ENCODE measurements at regions not wholly inside any gene's neighbourhood (a gene's known extent, or its start where the extent isn't known, plus 50 kb on each side); places are given as distances from the start of the nearest gene placed in this dataset.

GRCh38 chr5:82806513-82806912 is 270.7 kb downstream of the TMEM167A start:
- no peak for DNase-seq (ENCODE audit: low spot score)

- no peak for DNase-seq (ENCODE audit: low spot score)
These were observed 273.0 kb downstream of the TMEM167A start for GRCh38 chr5:82804155-82804690.

DNA sequence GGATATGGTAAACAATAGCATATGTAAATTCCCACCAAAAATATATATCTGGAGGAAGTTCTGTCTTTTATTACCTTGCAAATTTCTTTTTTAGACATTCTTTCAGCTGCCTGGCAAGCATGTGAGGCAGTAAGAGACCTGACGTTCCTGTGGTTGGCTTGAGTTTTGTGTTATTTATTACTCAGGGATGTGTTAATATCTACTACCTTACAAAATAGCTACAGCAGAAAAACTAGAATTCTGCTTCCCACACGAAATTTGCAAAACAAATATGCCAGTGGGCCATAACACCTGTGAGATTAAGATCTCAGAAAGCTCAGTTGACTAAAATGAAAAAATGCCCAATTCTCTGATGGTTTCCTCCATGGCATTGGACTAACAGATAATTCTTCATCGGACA is 274.2 kb downstream of the TMEM167A start:
- no peak for DNase-seq (ENCODE audit: low spot score)

DNA sequence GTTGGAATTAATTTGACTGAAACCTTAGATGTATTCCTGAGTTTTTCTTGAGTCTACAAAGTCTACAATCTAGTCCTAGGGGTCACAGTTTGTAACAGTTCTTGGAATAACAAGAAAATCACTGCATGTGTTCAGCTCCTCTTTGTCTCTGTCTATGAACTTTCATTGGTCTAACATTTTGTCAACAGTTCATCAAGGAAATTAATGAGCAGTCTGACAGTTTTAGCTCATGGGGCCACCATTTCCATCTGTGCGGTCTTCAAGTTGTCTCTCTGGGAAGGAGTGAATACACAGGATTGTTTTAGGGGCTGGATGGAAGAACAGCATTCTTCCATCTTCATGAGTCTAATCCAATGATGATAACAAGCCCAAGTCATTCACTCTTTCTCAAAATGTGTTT is 276.4 kb downstream of the TMEM167A start:
- no peak for DNase-seq (ENCODE audit: low spot score)

GRCh38 chr5:82799361-82800077 is 277.7 kb downstream of the TMEM167A start:
- DNase-seq (ENCODE audit: low spot score): no peak

GRCh38 chr5:82798676-82799075 is 278.5 kb downstream of the TMEM167A start:
- no peak for DNase-seq (ENCODE audit: low spot score)

GRCh38 chr5:82796643-82797416 is 280.4 kb downstream of the TMEM167A start:
- DNase-seq (ENCODE audit: low spot score): no peak

- no peak for DNase-seq (ENCODE audit: low spot score)
These were observed 282.3 kb downstream of the TMEM167A start for GRCh38 chr5:82794876-82795275.

- no peak for DNase-seq (ENCODE audit: low spot score)
These were observed 283.3 kb downstream of the TMEM167A start for GRCh38 chr5:82793808-82794419.

- no peak for DNase-seq (ENCODE audit: low spot score)
These were observed 285.1 kb downstream of the TMEM167A start for GRCh38 chr5:82792096-82792495.

DNA sequence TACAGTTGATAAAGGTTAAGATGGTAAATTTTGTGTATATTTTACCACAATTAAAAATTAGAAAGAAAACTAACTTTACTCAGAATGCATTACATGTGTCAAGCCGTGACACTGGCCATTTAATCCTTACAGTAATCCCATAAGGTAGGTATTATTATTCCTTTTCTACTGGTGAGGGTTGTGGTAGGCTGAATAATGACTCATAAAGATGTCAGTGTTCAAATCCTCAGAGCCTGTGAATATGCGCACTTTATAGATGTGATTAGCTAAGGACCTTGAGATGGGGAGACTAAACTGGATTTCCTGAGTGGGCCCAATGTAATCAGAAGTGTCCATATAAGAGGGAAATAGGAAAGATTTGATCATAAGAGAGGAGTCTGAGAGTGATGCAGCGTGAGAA is 288.1 kb downstream of the TMEM167A start:
- DNase-seq (ENCODE audit: low spot score): no peak

- DNase-seq (ENCODE audit: low spot score): no peak
These were observed 290.4 kb downstream of the TMEM167A start for GRCh38 chr5:82786748-82787147.

DNA sequence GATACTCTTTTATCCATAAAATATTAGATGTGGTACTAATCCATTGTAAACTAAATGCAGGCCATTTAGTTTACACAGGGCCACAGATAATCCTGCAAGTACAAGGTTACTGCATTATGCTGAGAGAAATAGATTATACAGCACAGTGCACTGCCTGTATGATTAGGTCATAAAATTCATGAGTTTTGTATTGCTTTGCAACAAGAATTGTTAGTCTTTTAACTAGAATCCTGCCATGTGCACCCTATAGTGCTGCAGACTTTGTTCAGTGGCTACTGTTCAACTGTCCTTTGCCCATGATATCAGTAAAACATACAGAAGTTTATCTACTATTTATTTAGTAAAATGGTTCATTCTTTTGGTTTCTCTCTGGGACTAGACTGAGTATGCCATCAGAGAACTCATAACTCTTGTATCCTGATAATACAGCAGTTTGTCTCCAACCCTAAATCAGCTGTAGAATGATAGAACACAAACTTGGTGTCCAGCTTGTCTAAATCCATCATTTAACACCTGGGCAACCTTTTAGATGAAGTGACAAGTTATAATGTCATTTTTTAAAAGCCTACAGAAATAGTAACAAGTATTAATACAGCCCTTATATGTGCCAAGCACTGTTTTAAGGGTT is 291.2 kb downstream of the TMEM167A start:
- no peak for DNase-seq (ENCODE audit: low spot score)

- DNase-seq (ENCODE audit: low spot score): no peak
These were observed 291.7 kb downstream of the TMEM167A start for GRCh38 chr5:82785456-82785855.

- DNase-seq (ENCODE audit: low spot score): no peak
These were observed 292.7 kb downstream of the TMEM167A start for GRCh38 chr5:82784521-82784920.

- no peak for DNase-seq (ENCODE audit: low spot score)
These were observed 300.1 kb downstream of the TMEM167A start for GRCh38 chr5:82777106-82777505.

DNA sequence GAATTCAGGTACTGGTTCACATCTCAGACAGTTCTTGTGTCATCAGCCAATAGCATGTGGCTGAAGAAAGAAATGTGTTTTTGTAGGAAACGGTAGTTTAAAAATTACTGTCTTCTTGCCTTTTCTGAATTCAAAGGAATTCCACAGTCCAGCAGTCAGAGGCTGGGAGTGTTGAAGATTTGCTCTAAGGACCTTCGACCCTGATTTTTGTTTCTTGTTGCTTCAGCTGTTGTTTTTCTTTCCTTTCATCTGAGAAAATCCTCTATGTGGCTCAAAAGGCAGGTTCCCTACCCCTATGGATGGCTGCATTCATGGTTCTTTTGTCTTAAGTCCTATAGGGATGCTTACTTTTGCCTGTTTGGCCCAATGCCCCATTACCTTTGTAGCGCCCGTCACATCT is 304.9 kb downstream of the TMEM167A start:
- DNase-seq (ENCODE audit: low spot score): no peak

- no peak for DNase-seq (ENCODE audit: low spot score)
These were observed 311.0 kb downstream of the TMEM167A start for GRCh38 chr5:82766206-82766605.

- no peak for DNase-seq (ENCODE audit: low spot score)
These were observed 311.4 kb downstream of the TMEM167A start for GRCh38 chr5:82765765-82766164.

DNA sequence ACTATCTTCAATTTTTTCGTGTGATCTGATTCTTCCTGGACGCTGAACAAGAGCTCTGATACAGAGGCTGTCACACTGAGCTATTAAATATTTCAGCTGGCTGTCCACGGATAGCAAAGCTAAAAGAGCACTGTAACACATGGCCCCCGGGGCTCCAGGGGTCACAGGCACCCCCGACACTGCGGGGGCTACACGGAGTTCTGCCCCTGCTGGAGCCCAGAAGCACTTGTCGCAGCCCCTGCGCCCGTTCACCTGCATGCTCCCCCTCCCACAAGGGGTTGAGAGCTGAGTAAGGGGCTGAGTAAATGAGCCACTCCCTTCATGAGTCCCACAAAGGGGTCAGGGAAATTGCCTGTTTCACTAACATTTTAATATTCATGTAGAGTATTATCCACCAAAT is 316.3 kb downstream of the TMEM167A start:
- no peak for DNase-seq (ENCODE audit: low spot score)

DNA sequence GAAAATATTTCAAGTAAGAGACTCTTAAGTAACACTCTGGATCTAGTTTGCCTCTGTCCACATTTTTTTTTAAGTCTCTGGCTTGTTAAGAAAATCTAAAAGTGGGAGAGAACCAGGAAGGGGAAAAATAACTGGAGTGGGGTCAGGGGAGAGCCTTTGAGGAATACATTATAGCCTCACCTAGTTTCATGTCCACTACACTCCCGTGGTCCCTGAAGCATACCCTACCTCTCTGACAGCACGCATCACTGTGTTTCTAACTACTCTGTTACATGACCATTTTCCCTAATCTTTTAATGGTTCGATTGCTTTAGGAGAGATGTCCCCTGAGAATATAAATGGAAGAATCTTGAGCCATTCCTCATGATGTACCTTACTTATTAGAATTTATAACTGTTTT is 318.3 kb downstream of the TMEM167A start:
- no peak for DNase-seq (ENCODE audit: low spot score)

DNA sequence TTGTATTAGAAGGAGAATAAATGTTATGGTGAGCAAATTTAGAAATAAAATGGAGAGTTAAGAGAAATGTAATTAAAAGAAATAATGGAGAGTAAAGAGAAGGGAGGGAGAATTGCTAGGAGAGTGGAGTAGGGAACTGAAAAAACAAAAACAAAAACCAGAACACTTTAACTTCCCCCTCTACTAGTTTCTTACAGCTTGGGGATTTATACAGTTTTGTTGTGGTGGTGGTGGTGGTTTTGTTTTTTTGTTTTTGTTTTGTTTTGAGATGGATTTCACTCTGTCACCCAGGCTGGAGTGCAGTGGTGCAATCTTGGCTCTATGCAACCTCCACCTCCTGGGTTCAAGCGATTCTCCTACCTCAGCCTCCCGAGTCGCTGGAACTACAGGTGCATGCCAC is 322.4 kb downstream of the TMEM167A start:
- no peak for DNase-seq (ENCODE audit: low spot score)

Data from ecto neural progenitor cell (in vitro differentiated cells).